GM04503 (cell line): ENCODE measurements at regions not wholly inside any gene's neighbourhood (a gene's known extent, or its start where the extent isn't known, plus 50 kb on each side); places are given as distances from the start of the nearest gene placed in this dataset.
"Not testable (repeated sequence)": the region's sequence is repeated elsewhere in the genome, so short reads cannot be mapped to it uniquely, and the experiment has no call there.

Experiments used
- DNase-seq: peaks from one replicate; pipeline ENCODE4 v3.0.0-alpha.2; 2012; ENCODE audit warnings: low read depth

- no peak for DNase-seq
Observed at GRCh38 chr1:47522935-47523834, 85.3 kb downstream of the FOXD2 start.

GRCh38 chr1:47523835-47524215, 86.0 kb downstream of the FOXD2 start:
- no peak for DNase-seq

- no peak for DNase-seq
Observed at GRCh38 chr1:47524272-47524671, 86.4 kb downstream of the FOXD2 start.

- DNase-seq = no peak
Observed at GRCh38 chr1:47527653-47528272, 89.9 kb downstream of the FOXD2 start.

- DNase-seq = no peak
Observed at GRCh38 chr1:47529520-47530098, 91.8 kb downstream of the FOXD2 start.

DNA sequence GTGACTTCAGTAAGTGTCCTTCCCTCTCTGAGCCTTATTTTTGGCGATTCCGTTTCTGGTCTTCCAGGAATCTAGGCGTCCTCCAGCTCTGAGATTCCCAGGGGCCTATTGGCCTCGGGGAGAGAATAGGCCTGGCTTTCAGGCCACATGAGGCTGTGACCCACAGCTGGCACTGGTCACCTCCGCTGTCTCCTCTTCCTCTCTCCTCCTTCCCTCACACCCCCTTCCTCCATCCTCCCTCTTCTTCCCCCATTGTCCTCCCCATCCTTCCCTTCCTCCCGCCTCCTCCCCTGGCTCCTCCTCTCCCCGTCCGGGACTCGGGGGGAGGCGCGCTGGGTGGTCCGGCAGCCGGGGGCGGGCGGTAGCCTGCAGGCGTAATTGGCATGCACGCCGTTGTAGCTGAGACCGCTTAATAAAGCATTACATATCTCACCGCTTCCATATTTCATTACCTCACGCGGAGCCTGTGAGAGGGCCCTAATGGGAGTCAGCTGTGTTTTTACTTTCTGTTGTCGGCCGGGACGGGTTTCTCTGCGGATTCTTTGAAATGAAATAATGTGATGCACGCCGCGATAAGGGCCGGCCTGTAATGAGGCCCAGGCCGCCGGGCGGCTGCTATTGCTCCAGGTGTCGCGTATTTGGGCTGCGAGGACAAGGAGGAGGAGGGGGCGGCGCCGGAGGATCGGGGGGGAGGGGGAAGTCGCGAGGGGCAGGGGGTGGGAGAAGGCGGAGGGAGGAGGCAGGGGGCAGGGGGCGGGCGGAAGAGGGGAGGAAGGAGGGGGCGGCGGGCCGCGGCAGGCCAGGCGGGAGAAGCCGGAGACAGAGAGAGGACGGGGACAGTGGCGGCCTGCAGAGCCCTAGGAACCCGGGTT, 95.3 kb downstream of the FOXD2 start:
- DNase-seq = peak; percentile 24

- no peak for DNase-seq
Observed at GRCh38 chr1:47533793-47534328, 96.0 kb downstream of the FOXD2 start.

GRCh38 chr1:47534436-47534835, 96.6 kb downstream of the FOXD2 start:
- DNase-seq = peak; percentile 24

DNA sequence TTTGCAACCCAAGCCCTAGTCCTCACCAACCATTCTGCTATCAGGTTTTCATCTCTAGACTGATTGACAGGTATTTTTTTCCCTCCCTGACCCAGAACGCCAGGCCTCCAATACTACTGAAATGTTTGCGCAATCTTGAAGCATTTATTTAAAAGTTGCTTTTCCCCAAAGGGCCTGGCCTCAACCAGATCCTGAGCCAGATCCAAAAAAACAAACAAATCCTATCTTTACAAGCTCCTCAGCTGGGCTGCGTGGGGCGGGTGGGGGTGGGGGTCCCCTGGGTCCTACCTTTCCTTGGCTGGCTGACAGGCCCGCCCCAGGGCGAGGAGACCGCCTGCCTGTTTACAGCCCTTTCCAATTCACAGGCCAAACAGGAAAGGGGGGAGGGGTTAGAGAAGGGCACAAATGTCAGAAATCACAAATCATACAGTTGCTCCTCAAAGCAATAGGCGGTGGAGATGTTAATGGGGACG, 98.8 kb downstream of the FOXD2 start:
- no peak for DNase-seq

DNA sequence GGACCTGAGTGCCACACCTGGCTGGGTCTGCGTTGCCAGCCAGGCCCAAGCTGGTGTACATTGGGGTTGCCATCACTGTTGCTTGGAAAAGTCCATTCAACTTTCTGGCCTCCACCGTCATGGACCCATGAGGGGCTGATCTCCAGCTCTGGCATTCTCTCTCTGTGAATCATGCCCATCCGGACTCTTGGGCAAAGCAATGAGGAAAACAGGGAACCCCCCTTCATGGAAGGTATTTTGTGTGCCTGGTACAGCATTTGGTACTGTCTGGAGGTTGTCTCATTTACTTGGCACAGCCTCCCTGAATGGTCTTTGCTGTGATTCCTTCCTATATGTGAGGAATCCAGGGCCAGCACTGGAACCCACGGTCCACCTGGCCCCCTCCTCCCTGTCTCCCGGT, 99.4 kb downstream of the FOXD2 start:
- no peak for DNase-seq

DNA sequence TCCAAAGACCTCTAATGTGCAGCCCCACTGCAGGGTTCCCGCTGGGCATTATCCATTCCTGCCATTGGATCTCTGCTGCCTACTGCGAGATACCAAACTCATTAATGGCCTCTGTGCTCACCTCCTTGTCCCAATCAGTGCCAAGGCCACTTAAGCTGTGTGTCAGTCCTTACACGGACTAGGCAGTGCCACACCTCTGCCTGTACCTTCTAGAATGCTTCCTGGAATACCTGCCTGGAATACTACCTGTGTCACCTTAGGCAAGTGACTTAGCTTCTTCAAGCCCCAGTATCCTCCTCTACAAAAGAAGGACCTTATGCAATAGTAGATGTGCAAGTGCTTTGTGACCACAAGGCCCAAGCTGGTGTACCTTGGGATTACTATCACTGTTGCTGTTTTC, 100.1 kb downstream of the FOXD2 start:
- no peak for DNase-seq

DNA sequence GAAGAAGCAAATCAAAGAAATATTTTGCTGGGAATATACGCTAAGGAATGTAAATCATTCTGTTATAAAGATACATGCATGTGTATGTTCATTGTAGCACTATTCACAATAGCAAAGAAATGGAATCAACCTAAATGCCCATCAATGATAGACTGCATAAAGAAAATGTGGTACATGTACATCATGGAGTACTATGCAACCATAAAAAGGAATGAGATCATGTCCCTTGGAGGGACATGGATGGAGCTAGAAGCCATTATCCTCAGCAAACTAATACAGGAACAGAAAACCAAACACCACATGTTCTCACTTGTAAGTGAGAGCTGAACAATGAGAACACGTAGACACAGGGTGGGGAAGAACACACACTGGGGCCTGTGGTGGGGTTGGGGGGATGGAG, 100.7 kb downstream of the FOXD2 start:
- not testable (repeated sequence) for DNase-seq

GRCh38 chr1:47541705-47542104, 103.9 kb downstream of the FOXD2 start:
- DNase-seq = not testable (repeated sequence)

DNA sequence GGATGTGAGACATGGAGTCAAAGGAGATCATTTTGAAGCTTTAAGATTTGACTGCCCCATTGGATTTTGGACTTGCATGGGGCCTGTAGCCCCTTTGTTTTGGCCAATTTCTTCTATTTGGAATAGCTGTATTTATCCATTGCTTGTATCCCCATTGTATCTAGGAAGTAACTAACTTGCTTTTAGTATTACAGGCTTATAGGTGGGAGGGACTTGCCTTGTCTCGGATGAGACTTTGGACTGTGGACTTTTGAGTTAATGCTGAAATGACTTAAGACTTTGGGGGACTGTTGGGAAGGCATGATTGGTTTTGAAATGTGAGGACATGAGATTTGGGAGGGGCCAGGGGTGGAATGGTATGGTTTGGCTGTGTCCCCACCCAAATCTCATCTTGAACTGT, 105.2 kb downstream of the FOXD2 start:
- DNase-seq = not testable (repeated sequence)

DNA sequence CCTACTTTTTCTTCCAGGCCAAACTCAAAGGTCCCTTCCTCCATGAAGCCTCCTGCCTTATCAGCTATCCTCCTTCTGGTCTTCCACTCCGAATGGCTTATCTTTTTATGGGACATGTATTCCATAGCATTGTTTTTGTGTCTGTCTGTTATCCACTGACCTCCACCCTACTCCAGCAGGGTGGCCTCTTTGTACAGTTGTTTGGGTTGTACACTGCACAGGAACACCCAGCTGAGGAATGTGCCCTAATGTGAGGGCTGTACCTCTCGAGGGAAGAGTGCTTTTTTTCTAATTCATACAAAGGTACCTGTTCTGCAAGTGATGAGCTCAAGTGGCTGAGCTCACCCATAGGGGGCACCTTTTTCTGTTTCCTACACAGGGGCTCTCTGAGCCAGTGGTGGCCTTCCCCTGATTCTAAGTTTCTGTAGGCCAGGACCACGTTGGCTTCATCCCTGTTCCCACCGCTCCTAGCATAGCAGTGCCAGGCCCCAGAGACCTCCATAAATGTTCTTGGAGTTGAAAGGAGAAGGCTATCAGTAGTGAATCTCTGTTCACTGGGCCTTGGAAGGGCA, 108.2 kb downstream of the FOXD2 start:
- no peak for DNase-seq

- no peak for DNase-seq
Observed at GRCh38 chr1:47547753-47548573, 110.1 kb downstream of the FOXD2 start.

DNA sequence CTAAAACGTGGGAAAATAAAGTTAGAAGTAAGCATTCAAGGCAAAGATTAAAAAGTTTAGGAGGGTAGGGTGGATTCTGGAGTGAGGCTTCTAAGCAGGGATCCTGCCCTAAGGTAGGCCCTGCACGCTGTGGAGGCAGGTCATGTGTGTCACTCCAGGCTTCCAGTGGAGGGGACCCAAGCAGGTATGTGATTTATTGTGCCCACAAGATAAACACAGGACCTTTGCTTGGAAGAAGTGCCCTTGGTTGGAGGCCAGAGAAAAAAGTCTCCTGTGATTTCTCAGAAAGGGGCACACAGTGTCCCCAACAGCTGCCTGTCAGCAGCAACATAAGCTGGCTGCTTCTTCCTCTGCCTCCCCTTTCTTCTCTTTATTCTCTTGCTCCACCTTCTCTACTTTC, 110.8 kb downstream of the FOXD2 start:
- no peak for DNase-seq

- DNase-seq = no peak
Observed at GRCh38 chr1:47549532-47549931, 111.7 kb downstream of the FOXD2 start.

GRCh38 chr1:47550929-47551328, 113.1 kb downstream of the FOXD2 start:
- DNase-seq = no peak

DNA sequence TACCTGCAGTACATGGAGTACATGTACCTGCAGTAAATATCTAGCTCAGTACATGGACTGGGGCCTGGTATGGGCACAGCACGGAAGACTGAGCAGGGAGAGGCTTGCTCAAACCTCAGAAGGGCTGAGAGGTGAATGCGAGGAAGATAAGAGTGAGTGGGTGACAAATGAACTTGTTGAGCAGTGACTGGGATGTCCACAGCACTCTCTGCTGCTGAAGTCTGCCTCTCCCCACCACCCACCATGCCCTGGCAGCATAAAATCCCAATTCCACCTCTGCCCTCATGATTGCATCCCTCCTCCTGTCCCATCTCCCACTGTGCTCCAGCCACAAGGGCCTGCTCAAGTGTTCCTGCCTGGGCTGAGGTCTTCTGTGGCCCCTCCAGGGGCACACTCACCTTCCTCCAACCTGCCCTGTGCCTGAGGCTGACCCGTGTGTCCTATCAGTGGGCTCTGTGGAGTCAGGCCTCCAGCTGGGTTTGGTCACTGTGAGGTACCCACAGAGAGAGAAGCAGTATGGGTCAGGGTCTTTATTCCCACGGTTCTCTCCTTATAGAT, 114.2 kb downstream of the FOXD2 start:
- DNase-seq = no peak
